H9 (cell line): ENCODE measurements at regions not wholly inside any gene's neighbourhood (a gene's known extent, or its start where the extent isn't known, plus 50 kb on each side); places are given as distances from the start of the nearest gene placed in this dataset.

Experiments used
- DNase-seq: peaks from one replicate; pipeline ENCODE4 v3.0.0-alpha.2; 2017
- H2AFZ ChIP-seq: one replicate; pipeline ENCODE4 v1.6.1; 2013; ENCODE audit warnings: mild to moderate bottlenecking, low read length, control low read depth, moderate library complexity
- H2AK5ac ChIP-seq: 2 replicates; pipeline ENCODE4 v1.6.1; 2013; ENCODE audit warnings: low read length, control low read depth, mixed read lengths; ENCODE audit not compliant: insufficient read length
- H2BK120ac ChIP-seq: one replicate; pipeline ENCODE4 v1.6.1; 2013; ENCODE audit warnings: low read depth, mild to moderate bottlenecking, low read length, control low read depth, inconsistent platforms; ENCODE audit not compliant: poor library complexity, severe bottlenecking
- H2BK12ac ChIP-seq: 2 replicates; pipeline ENCODE4 v1.6.1; 2013; ENCODE audit warnings: low read length, control low read depth, mixed read lengths, low read depth; ENCODE audit not compliant: insufficient read length
- H2BK15ac ChIP-seq: 2 replicates; pipeline ENCODE4 v1.6.1; 2013; ENCODE audit warnings: low read depth, low read length, control low read depth
- H2BK20ac ChIP-seq: one replicate; pipeline ENCODE4 v1.6.1; 2013; ENCODE audit warnings: low read depth, mild to moderate bottlenecking, low read length, control low read depth, inconsistent platforms; ENCODE audit not compliant: poor library complexity, severe bottlenecking
- H2BK5ac ChIP-seq: 2 replicates; pipeline ENCODE4 v1.6.1; 2013; ENCODE audit warnings: low read length, control low read depth, mixed read lengths; ENCODE audit not compliant: insufficient read length
- H3K14ac ChIP-seq: 2 replicates; pipeline ENCODE4 v1.6.1; 2013; ENCODE audit warnings: low read length, control low read depth; ENCODE audit not compliant: insufficient read depth
- H3K18ac ChIP-seq: 2 replicates; pipeline ENCODE4 v1.6.1; 2013; ENCODE audit warnings: low read depth, mild to moderate bottlenecking, mixed read lengths, low read length, control low read depth; ENCODE audit not compliant: insufficient read length
- H3K23ac ChIP-seq: 2 replicates; pipeline ENCODE4 v1.6.1; 2013; ENCODE audit warnings: low read length, control low read depth, mixed read lengths, low read depth; ENCODE audit not compliant: insufficient read length
- H3K23me2 ChIP-seq: 2 replicates; pipeline ENCODE4 v1.6.1; 2013; ENCODE audit warnings: low read depth, mild to moderate bottlenecking, mixed read lengths, low read length, control low read depth; ENCODE audit not compliant: insufficient read length, poor library complexity, severe bottlenecking
- H3K27ac ChIP-seq: 2 replicates; pipeline ENCODE4 v1.5.1; 2013; ENCODE audit warnings: low read length, control low read depth, mixed read lengths, low read depth; ENCODE audit not compliant: insufficient read length
- H3K27me3 ChIP-seq: 2 replicates; pipeline ENCODE4 v1.6.1; 2013; ENCODE audit warnings: low read length, control low read depth, inconsistent platforms; ENCODE audit not compliant: insufficient read depth
- H3K4ac ChIP-seq: 2 replicates; pipeline ENCODE4 v1.6.1; 2013; ENCODE audit warnings: low read depth, mild to moderate bottlenecking, control low read depth, inconsistent platforms, low read length, moderate library complexity
- H3K4me1 ChIP-seq: 2 replicates; pipeline ENCODE4 v1.6.1; 2013; ENCODE audit warnings: low read length, control low read depth, inconsistent platforms; ENCODE audit not compliant: insufficient read depth
- H3K4me2 ChIP-seq: 2 replicates; pipeline ENCODE4 v1.6.1; 2013; ENCODE audit warnings: low read length, control low read depth, mixed read lengths; ENCODE audit not compliant: insufficient read length, insufficient read depth
- H3K56ac ChIP-seq: 2 replicates; pipeline ENCODE4 v1.6.1; 2013; ENCODE audit warnings: low read depth, mild to moderate bottlenecking, mixed read lengths, low read length, control low read depth; ENCODE audit not compliant: insufficient read length
- H3K79me1 ChIP-seq: 2 replicates; pipeline ENCODE4 v1.6.1; 2013; ENCODE audit warnings: low read depth, mild to moderate bottlenecking, moderate library complexity, low read length, control low read depth, inconsistent platforms; ENCODE audit not compliant: insufficient read depth, poor library complexity, severe bottlenecking
- H3K79me2 ChIP-seq: 2 replicates; pipeline ENCODE4 v1.6.1; 2013; ENCODE audit warnings: low read length, control low read depth, inconsistent platforms; ENCODE audit not compliant: insufficient read depth
- H3K9ac ChIP-seq: 2 replicates; pipeline ENCODE4 v1.6.1; 2013; ENCODE audit warnings: low read length, control low read depth, mixed read lengths; ENCODE audit not compliant: insufficient read length; ENCODE audit errors: extremely low read depth
- H3K9me3 ChIP-seq: one replicate; pipeline ENCODE4 v1.6.1; 2013; ENCODE audit warnings: low read depth, low read length, inconsistent platforms; ENCODE audit not compliant: control insufficient read depth
- H3T11ph ChIP-seq: one replicate; pipeline ENCODE4 v1.6.1; 2013; ENCODE audit warnings: mild to moderate bottlenecking, low read length, control low read depth, inconsistent platforms
- H4K20me1 ChIP-seq: one replicate; pipeline ENCODE4 v1.6.1; 2013; ENCODE audit not compliant: control insufficient read depth, insufficient read length, insufficient read depth
- H4K5ac ChIP-seq: 2 replicates; pipeline ENCODE4 v1.6.1; 2013; ENCODE audit warnings: low read depth, mild to moderate bottlenecking, mixed read lengths, low read length, control low read depth; ENCODE audit not compliant: insufficient read length
- H4K8ac ChIP-seq: replicated peaks from 2 replicates; pipeline ENCODE4 v1.6.1; 2013; ENCODE audit warnings: low read length, control low read depth, mixed read lengths, low read depth; ENCODE audit not compliant: insufficient read length
- H4K91ac ChIP-seq: 2 replicates; pipeline ENCODE4 v1.6.1; 2013; ENCODE audit warnings: low read depth, mild to moderate bottlenecking, moderate library complexity, mixed read lengths, low read length, control low read depth; ENCODE audit not compliant: insufficient read length
- H3K27ac Mint-ChIP-seq, 3 experiments: 2 replicates in 2 of 3; 3 replicates in 1 of 3; pipeline ENCODE4 v1.8.0; 2020 to 2021; ENCODE audit warnings: mixed read lengths in 3 of 3, mild to moderate bottlenecking in 1 of 3, moderate library complexity in 1 of 3
- H3K27me3 Mint-ChIP-seq: 2 replicates; pipeline ENCODE4 v1.8.0; 2021; ENCODE audit warnings: low read depth, mild to moderate bottlenecking, moderate library complexity, mixed read lengths
- H3K36me3 Mint-ChIP-seq, 3 experiments: 2 replicates in 2 of 3; 3 replicates in 1 of 3; pipeline ENCODE4 v1.8.0; 2020 to 2021; ENCODE audit warnings: low read depth in 3 of 3, mixed read lengths in 3 of 3; ENCODE audit not compliant: insufficient read depth in 1 of 3
- H3K4me1 Mint-ChIP-seq, 2 experiments: 2 replicates each; pipeline ENCODE4 v1.8.0; 2020; ENCODE audit warnings: mixed read lengths in 2 of 2
- H3K4me3 Mint-ChIP-seq, 2 experiments: 2 replicates in 1 of 2; 3 replicates in 1 of 2; pipeline ENCODE4 v1.8.0; 2020 to 2021; ENCODE audit warnings: mild to moderate bottlenecking in 2 of 2, mixed read lengths in 2 of 2, moderate library complexity in 1 of 2
- H3K9me3 Mint-ChIP-seq, 2 experiments: 2 replicates in 1 of 2; 3 replicates in 1 of 2; pipeline ENCODE4 v1.8.0; 2020; ENCODE audit warnings: mild to moderate bottlenecking in 2 of 2, mixed read lengths in 2 of 2, moderate library complexity in 1 of 2
- WGBS: extraction: QIAGEN DNeasy Blood & Tissue Kit; methylation state at CpG from one replicate; pipeline ENCODE4 v1.1.7; 2013; ENCODE audit warnings: missing lambda C conversion rate, low lambda C conversion rate, mixed read lengths; ENCODE audit not compliant: insufficient read length; ENCODE audit errors: extremely low coverage; 5-methylcytosine and 5-hydroxymethylcytosine counted together
- TF ChIP-seq, protein P1 (sequence below): fragments of 200-600 bp; sonication (generic); conservative IDR thresholded peaks from 3 replicates; pipeline ENCODE4 v1.8.0; 2021; ENCODE audit warnings: antibody characterized with exemption, mild to moderate bottlenecking

DNA sequence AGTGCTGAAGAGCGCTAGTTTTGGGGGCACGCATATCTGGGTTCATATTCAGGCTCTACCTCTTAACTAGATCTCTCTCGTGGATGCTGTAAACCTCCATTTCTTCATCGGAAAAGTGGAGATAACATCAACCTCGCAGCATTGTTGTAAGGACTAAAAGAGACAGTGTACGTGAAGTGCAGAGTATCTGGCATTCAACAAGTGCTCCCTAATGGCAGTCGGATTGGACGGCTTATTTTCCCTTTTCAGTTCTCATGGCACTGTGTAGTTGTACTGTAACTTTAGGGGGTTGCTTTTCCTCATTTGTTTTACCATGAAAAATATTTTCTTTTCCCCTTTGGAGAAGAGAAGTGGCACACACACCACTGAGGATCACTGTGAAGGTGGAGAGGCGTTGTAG is 51.4 kb upstream of the ESX1 start:
- Histone ChIP-seq H4K8ac (no peak overlapping the region), H3K4me2 (no peak overlapping the region), H3T11ph (no peak overlapping the region), H3K4me1 (no peaks in the 10 kb centered on the region), H3K14ac (no peak overlapping the region), H4K91ac (no peak overlapping the region), H2BK5ac (no peak overlapping the region), H3K9ac (no peak overlapping the region), H3K18ac (no peak overlapping the region), H2BK20ac (no peak overlapping the region), H3K23me2 (no peaks in the 10 kb centered on the region), H3K9me3 (peaks cover 16% of the 10 kb centered on the region), H4K5ac (no peak overlapping the region), H3K4ac (no peak overlapping the region), H2BK120ac (no peak overlapping the region), H2BK15ac (no peak overlapping the region), H2BK12ac (no peak overlapping the region), H3K27ac (no peak overlapping the region), H3K56ac (no peak overlapping the region), H4K20me1 (no peaks in the 10 kb centered on the region), H3K79me1 (no peaks in the 10 kb centered on the region), H3K23ac (no peak overlapping the region), H2AFZ (no peak overlapping the region), H2AK5ac (no peak overlapping the region), H3K79me2 (no peaks in the 10 kb centered on the region), H3K27me3 (no peaks in the 10 kb centered on the region)
- no peak overlapping the region for H3K27ac Mint-ChIP-seq
- no peak for DNase-seq
- no peaks in the 10 kb centered on the region for H3K27me3 Mint-ChIP-seq
- 0 out of 7 replicates have a peak, but pooled peaks cover 0 to 4% (median 0%) of the 10 kb centered on the region in 3 experiments for H3K36me3 Mint-ChIP-seq
- H3K4me3 Mint-ChIP-seq = no peak overlapping the region
- WGBS = no CpG with 5 or more reads among the region's 9 CpGs
- peaks cover 0 to 46% of the 10 kb centered on the region in 2 experiments; a peak in 2 of 5 replicates for H3K9me3 Mint-ChIP-seq
- TF ChIP-seq, protein P1, sequence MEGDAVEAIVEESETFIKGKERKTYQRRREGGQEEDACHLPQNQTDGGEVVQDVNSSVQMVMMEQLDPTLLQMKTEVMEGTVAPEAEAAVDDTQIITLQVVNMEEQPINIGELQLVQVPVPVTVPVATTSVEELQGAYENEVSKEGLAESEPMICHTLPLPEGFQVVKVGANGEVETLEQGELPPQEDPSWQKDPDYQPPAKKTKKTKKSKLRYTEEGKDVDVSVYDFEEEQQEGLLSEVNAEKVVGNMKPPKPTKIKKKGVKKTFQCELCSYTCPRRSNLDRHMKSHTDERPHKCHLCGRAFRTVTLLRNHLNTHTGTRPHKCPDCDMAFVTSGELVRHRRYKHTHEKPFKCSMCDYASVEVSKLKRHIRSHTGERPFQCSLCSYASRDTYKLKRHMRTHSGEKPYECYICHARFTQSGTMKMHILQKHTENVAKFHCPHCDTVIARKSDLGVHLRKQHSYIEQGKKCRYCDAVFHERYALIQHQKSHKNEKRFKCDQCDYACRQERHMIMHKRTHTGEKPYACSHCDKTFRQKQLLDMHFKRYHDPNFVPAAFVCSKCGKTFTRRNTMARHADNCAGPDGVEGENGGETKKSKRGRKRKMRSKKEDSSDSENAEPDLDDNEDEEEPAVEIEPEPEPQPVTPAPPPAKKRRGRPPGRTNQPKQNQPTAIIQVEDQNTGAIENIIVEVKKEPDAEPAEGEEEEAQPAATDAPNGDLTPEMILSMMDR = no peak
- peaks cover 6 to 9% of the 10 kb centered on the region in 2 experiments; a peak in 3 of 4 replicates for H3K4me1 Mint-ChIP-seq
